ENCODE measurements at regions not wholly inside any gene's neighbourhood (a gene's known extent, or its start where the extent isn't known, plus 50 kb on each side); places are given as distances from the start of the nearest gene placed in this dataset.
A peak's percentile ranks its signal among the peaks of the same experiment; 100 is the strongest.

- Histone ChIP-seq H3K27me3 (ENCODE audit: control insufficient read depth, insufficient read depth, low read length) (no peaks in the 10 kb centered on the region), H3K36me3 (ENCODE audit: control insufficient read depth, insufficient read depth, low read length) (no peaks in the 10 kb centered on the region), H3K27ac (ENCODE audit: low read length) (no peak overlapping the region), H3K4me1 (ENCODE audit: control insufficient read depth, insufficient read depth, low read length) (no peaks in the 10 kb centered on the region), H3K4me3 (ENCODE audit: low read length) (no peak overlapping the region), H3K9me3 (ENCODE audit: control insufficient read depth, insufficient read depth, low read length) (no peaks in the 10 kb centered on the region)
- no peaks in the 10 kb centered on the region for H3K36me3 Mint-ChIP-seq
- peaks cover 6 to 8% of the 10 kb centered on the region in 2 donors for H3K4me1 Mint-ChIP-seq
- H3K4me3 Mint-ChIP-seq, result no peak overlapping the region
- peaks cover 0 to 6% of the 10 kb centered on the region in 2 donors for H3K27me3 Mint-ChIP-seq (ENCODE audit: low read depth in 2 of 2)
- H3K9me3 Mint-ChIP-seq, result no peaks in the 10 kb centered on the region
- WGBS (ENCODE audit: insufficient coverage), result 51% methylated on average over 4 of the region's 6 CpGs
- H3K27ac Mint-ChIP-seq, result no peak overlapping the region
- DNase-seq (no peak), ATAC-seq (no peak)
- TF ChIP-seq, protein P1, sequence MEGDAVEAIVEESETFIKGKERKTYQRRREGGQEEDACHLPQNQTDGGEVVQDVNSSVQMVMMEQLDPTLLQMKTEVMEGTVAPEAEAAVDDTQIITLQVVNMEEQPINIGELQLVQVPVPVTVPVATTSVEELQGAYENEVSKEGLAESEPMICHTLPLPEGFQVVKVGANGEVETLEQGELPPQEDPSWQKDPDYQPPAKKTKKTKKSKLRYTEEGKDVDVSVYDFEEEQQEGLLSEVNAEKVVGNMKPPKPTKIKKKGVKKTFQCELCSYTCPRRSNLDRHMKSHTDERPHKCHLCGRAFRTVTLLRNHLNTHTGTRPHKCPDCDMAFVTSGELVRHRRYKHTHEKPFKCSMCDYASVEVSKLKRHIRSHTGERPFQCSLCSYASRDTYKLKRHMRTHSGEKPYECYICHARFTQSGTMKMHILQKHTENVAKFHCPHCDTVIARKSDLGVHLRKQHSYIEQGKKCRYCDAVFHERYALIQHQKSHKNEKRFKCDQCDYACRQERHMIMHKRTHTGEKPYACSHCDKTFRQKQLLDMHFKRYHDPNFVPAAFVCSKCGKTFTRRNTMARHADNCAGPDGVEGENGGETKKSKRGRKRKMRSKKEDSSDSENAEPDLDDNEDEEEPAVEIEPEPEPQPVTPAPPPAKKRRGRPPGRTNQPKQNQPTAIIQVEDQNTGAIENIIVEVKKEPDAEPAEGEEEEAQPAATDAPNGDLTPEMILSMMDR (IDR thresholded peaks at IDR 0.05), result no peak
- intact Hi-C loops (cut with micrococcal nuclease), result no loop called here
Measured at GRCh38 chr21:15219894-15220293, 155.1 kb upstream of the NRIP1 start.

DNA sequence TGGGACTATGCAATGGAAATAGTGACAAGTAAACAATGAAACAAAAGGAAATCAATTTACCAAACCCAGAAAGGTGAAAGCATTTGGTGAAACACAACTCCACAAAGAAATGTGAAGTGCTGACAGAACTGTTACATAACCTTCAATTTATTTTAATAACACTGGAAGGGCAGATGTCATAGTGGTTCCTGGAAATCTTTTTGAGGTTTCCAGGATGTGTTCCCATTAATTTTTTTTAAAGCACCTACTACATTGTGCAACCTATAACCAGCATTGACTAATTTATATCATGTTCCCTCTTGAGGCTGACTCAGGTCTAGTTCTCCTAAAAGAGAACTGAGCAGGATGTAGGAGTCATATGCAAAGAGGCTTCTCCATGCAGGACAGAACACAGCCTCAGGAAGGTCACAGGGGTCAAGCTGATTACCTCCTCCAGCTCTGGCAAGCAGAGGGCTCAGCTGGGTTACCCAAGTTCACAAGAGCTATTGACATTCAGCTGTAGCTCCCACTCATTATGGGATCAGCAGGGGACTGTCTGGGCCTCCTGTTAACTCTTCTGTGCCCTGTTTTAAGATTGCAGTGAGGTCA, 157.1 kb upstream of the NRIP1 start:
- no peaks in the 10 kb centered on the region for H3K27me3 ChIP-seq (ENCODE audit: control insufficient read depth, insufficient read depth, low read length)
- Mint-ChIP-seq H3K4me3 (no peak overlapping the region), H3K27ac (no peak overlapping the region), H3K36me3 (no peaks in the 10 kb centered on the region), H3K4me1 (peaks cover 6 to 8% of the 10 kb centered on the region in 2 donors), H3K27me3 (ENCODE audit: low read depth in 2 of 2) (peaks cover 0 to 6% of the 10 kb centered on the region in 2 donors), H3K9me3 (no peaks in the 10 kb centered on the region)
- TF ChIP-seq, protein P1 (IDR thresholded peaks at IDR 0.05), result no peak
- peak in 1 of 2 donors; percentile 4 for DNase-seq
- H3K36me3 ChIP-seq (ENCODE audit: control insufficient read depth, insufficient read depth, low read length), result no peaks in the 10 kb centered on the region
- H3K27ac ChIP-seq (ENCODE audit: low read length), result no peak overlapping the region
- intact Hi-C loops (cut with micrococcal nuclease), result no loop called here
- no peaks in the 10 kb centered on the region for H3K9me3 ChIP-seq (ENCODE audit: control insufficient read depth, insufficient read depth, low read length)
- H3K4me1 ChIP-seq (ENCODE audit: control insufficient read depth, insufficient read depth, low read length), result no peaks in the 10 kb centered on the region
- peak in 1 of 3 donors; percentile 26 for ATAC-seq
- H3K4me3 ChIP-seq (ENCODE audit: low read length), result no peak overlapping the region

GRCh38 chr21:15222707-15223106, 157.9 kb upstream of the NRIP1 start:
- ATAC-seq (peak in 1 of 3 donors; percentile 21), DNase-seq (no peak)
- Mint-ChIP-seq H3K27me3 (ENCODE audit: low read depth in 2 of 2) (peaks cover 0 to 6% of the 10 kb centered on the region in 2 donors), H3K4me1 (peaks cover 6 to 8% of the 10 kb centered on the region in 2 donors), H3K4me3 (no peak overlapping the region), H3K36me3 (no peaks in the 10 kb centered on the region), H3K9me3 (no peaks in the 10 kb centered on the region), H3K27ac (no peak overlapping the region)
- intact Hi-C loops (cut with micrococcal nuclease), result no loop called here
- Histone ChIP-seq H3K36me3 (ENCODE audit: control insufficient read depth, insufficient read depth, low read length) (no peaks in the 10 kb centered on the region), H3K9me3 (ENCODE audit: control insufficient read depth, insufficient read depth, low read length) (no peaks in the 10 kb centered on the region), H3K27me3 (ENCODE audit: control insufficient read depth, insufficient read depth, low read length) (no peaks in the 10 kb centered on the region), H3K4me3 (ENCODE audit: low read length) (no peak overlapping the region), H3K27ac (ENCODE audit: low read length) (no peak overlapping the region), H3K4me1 (ENCODE audit: control insufficient read depth, insufficient read depth, low read length) (no peaks in the 10 kb centered on the region)
- WGBS (ENCODE audit: insufficient coverage), result 50% methylated on average over 3 of the region's 3 CpGs
- TF ChIP-seq, protein P1 (IDR thresholded peaks at IDR 0.05), result no peak
